Tibial nerve (tissue), 4 donors: ENCODE measurements at regions not wholly inside any gene's neighbourhood (a gene's known extent, or its start where the extent isn't known, plus 50 kb on each side); places are given as distances from the start of the nearest gene placed in this dataset.

ENCODE experiments used
- DNase-seq, 2 donors: peaks; one replicate each; pipeline ENCODE4 v3.0.0-alpha.2; 2019; ENCODE audit warnings: low spot score in 2 of 2
- H3K27ac ChIP-seq, 4 donors: fragments of 200-600 bp; sonication (generic) in 3 of 4; one replicate each; pipeline ENCODE4 v1.5.1; 2017 to 2019; ENCODE audit warnings: mild to moderate bottlenecking in 1 of 4
- H3K27me3 ChIP-seq, 2 donors: fragments of 200-600 bp; sonication (generic) in 1 of 2; one replicate each; pipeline versions ENCODE4 v1.5.1 to v1.6.0; 2017 to 2019
- H3K36me3 ChIP-seq, 3 donors: fragments of 200-600 bp; sonication (generic); one replicate each; pipeline ENCODE4 v1.5.1; 2018 to 2019
- H3K4me1 ChIP-seq, 4 donors: fragments of 200-600 bp; sonication (generic) in 3 of 4; one replicate each; pipeline ENCODE4 v1.5.1; 2017 to 2019
- H3K4me3 ChIP-seq, 4 donors: fragments of 200-600 bp; sonication (generic) in 3 of 4; one replicate each; pipeline ENCODE4 v1.5.1; 2017 to 2019; ENCODE audit warnings: mild to moderate bottlenecking in 1 of 4, moderate library complexity in 1 of 4
- H3K9me3 ChIP-seq, 4 donors: fragments of 200-600 bp; sonication (generic) in 3 of 4; one replicate each; pipeline ENCODE4 v1.5.1; 2017 to 2019
- CTCF ChIP-seq, 5 experiments: fragments of 200-600 bp in 3 of 5; fragments of 450-650 bp in 2 of 5; sonication (generic) in 3 of 5; IDR thresholded peaks; one replicate each; pipeline ENCODE4 v1.5.1; 2016 to 2019; ENCODE audit warnings: antibody characterized with exemption in 5 of 5, mild to moderate bottlenecking in 3 of 5, moderate library complexity in 2 of 5
- EP300 ChIP-seq, 2 donors: sonication (generic); formaldehyde crosslinking; IDR thresholded peaks; one replicate each; pipeline ENCODE4 v1.6.1; 2017; ENCODE audit warnings: antibody characterized with exemption in 2 of 2, mild to moderate bottlenecking in 1 of 2
- POLR2A ChIP-seq, 2 donors: fragments of 450-650 bp; IDR thresholded peaks; one replicate each; pipeline ENCODE4 v1.6.1; 2017; ENCODE audit warnings: antibody characterized with exemption in 2 of 2, mild to moderate bottlenecking in 2 of 2, moderate library complexity in 2 of 2
- WGBS, 2 donors: methylation state at CpG; one replicate each; pipeline ENCODE4 v1.1.5; 2018; 5-methylcytosine and 5-hydroxymethylcytosine counted together

DNA sequence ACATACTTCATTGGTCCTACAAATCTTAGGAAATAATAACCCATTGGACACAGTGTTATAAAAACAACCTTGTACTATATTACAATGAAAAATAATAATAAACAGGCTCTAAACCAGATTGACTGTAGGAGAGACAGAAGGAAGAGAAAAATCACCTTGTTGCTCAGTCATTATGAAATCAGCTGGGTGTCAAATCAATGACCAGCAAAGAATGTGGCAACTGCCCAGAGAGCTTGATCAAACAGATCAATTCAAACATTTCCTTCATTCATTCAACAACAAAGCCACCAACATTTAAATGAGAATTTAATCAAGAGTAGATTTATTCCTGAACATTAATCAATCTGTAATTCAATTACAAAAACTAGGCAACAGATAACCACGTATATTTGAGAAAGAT, 671.9 kb upstream of the CHAC2 start:
- no peak for DNase-seq
- TF ChIP-seq EP300 (IDR thresholded peaks at IDR 0.05) (no peak), CTCF (IDR thresholded peaks at IDR 0.05) (no peak), POLR2A (IDR thresholded peaks at IDR 0.05) (no peak)
- H3K27ac ChIP-seq = no peak overlapping the region
- no peak overlapping the region for H3K4me3 ChIP-seq
- 80% methylated on average over 1 of the region's 1 CpG for WGBS, 2 donors
- H3K36me3 ChIP-seq = no peaks in the 10 kb centered on the region
- no peaks in the 10 kb centered on the region for H3K27me3 ChIP-seq
- no peaks in the 10 kb centered on the region for H3K4me1 ChIP-seq
- no peaks in the 10 kb centered on the region for H3K9me3 ChIP-seq

- H3K4me3 ChIP-seq = no peak overlapping the region
- H3K36me3 ChIP-seq = no peaks in the 10 kb centered on the region
- no peak for TF ChIP-seq CTCF (IDR thresholded peaks at IDR 0.05)
- TF ChIP-seq POLR2A (IDR thresholded peaks at IDR 0.05) = no peak
- TF ChIP-seq EP300 (IDR thresholded peaks at IDR 0.05) = no peak
- H3K27me3 ChIP-seq = no peaks in the 10 kb centered on the region
- no peaks in the 10 kb centered on the region for H3K9me3 ChIP-seq
- no peak overlapping the region for H3K27ac ChIP-seq
- H3K4me1 ChIP-seq = no peaks in the 10 kb centered on the region
- 100% methylated on average over 1 of the region's 1 CpG for WGBS, 2 donors
- no peak for DNase-seq
Measured at GRCh38 chr2:53095227-53095626, 672.4 kb upstream of the CHAC2 start.

- Histone ChIP-seq H3K4me3 (no peak overlapping the region), H3K9me3 (no peaks in the 10 kb centered on the region), H3K4me1 (no peaks in the 10 kb centered on the region), H3K27ac (no peak overlapping the region), H3K27me3 (no peaks in the 10 kb centered on the region), H3K36me3 (no peaks in the 10 kb centered on the region)
- WGBS, 2 donors = 91 to 98% methylated on average over 1 of the region's 1 CpG
- TF ChIP-seq EP300 (IDR thresholded peaks at IDR 0.05) = no peak
- DNase-seq = no peak
Measured at GRCh38 chr2:53093355-53093754, 674.2 kb upstream of the CHAC2 start.

DNA sequence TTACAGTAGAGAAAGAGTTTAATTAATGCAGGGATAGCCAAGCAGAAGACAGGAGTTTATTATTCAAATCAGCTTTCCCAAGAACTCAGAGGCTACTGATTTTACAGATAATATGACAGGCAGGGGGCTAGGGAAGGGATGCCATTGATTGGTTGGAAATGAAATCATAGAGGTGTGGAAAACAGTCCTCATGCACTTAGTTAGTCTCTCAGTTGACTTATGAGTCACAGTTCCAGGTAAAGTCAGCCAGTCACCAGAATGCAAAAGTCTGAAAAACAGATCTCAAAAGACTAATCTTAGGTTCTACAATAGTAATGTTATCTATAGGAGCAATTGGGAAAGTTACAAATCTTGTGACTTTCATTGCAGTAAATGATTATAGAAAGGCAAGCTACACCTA, 676.4 kb upstream of the CHAC2 start:
- Histone ChIP-seq H3K27ac (no peak overlapping the region), H3K9me3 (no peaks in the 10 kb centered on the region), H3K27me3 (no peaks in the 10 kb centered on the region), H3K4me1 (peaks cover 0 to 10% (median 0%) of the 10 kb centered on the region in 4 donors), H3K36me3 (no peaks in the 10 kb centered on the region), H3K4me3 (no peak overlapping the region)
- TF ChIP-seq EP300 (IDR thresholded peaks at IDR 0.05) = no peak
- TF ChIP-seq CTCF (IDR thresholded peaks at IDR 0.05) = no peak
- no peak for TF ChIP-seq POLR2A (IDR thresholded peaks at IDR 0.05)
- no peak for DNase-seq

DNA sequence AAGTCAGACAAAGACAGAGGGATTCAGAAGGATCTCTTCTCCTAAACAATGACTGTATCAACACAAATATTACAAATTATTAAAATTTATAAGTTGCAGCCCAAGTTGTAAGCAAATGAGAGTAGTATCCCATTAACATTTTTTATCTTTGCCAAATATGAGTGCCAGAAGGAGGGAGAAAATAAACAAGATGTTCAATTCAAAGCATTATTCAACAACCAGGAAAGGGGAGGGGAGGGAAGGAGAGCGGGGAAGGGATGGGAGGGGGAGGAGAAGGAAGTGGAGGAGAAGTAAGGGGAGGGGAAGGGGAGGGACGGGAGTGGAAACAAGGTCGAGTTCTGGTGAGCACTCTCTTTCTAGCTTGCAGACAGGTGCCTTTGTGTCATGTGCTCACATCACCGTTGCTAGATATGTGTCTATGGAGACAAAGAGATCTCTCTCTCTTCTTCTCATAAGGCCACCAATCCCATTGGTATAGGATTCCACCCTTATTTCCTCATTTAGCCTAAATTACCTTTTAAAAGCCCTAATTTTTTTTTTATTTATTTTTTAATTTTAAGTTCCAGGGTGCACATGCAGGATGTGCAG, 679.6 kb upstream of the CHAC2 start:
- Histone ChIP-seq H3K36me3 (no peaks in the 10 kb centered on the region), H3K27me3 (no peaks in the 10 kb centered on the region), H3K4me1 (peaks cover 0 to 10% (median 0%) of the 10 kb centered on the region in 4 donors), H3K9me3 (no peaks in the 10 kb centered on the region), H3K27ac (no peak overlapping the region), H3K4me3 (no peak overlapping the region)
- TF ChIP-seq CTCF (IDR thresholded peaks at IDR 0.05) (no peak), EP300 (IDR thresholded peaks at IDR 0.05) (no peak), POLR2A (IDR thresholded peaks at IDR 0.05) (no peak)
- DNase-seq = no peak
- WGBS, 2 donors = 31 to 35% methylated on average over 4 of the region's 4 CpGs
